ENCODE measurements at regions not wholly inside any gene's neighbourhood (a gene's known extent, or its start where the extent isn't known, plus 50 kb on each side); places are given as distances from the start of the nearest gene placed in this dataset.

- intact Hi-C loops (cut with DNase I) = no loop called here
- DNase-seq = no peak
- H3K4me3 ChIP-seq = no peak overlapping the region
- TF ChIP-seq POLR2A (IDR thresholded peaks at IDR 0.05) = no peak
- no peak for TF ChIP-seq EP300 (IDR thresholded peaks at IDR 0.05)
- TF ChIP-seq CTCF (IDR thresholded peaks at IDR 0.05) = no peak
- no peak for TF ChIP-seq POLR2AphosphoS5 (IDR thresholded peaks at IDR 0.05)
- H3K27me3 ChIP-seq = no peaks in the 10 kb centered on the region
- H3K4me1 ChIP-seq = no peaks in the 10 kb centered on the region
- no peaks in the 10 kb centered on the region for H3K36me3 ChIP-seq
- 91 to 92% methylated on average over 9 of the region's 9 CpGs for WGBS, 2 donors
- no peaks in the 10 kb centered on the region for H3K9me3 ChIP-seq
- H3K27ac ChIP-seq = no peak overlapping the region
Measured at GRCh38 chr10:126846469-126846868, 58.8 kb upstream of the DOCK1 start.

GRCh38 chr10:126846959-126847358 is 58.3 kb upstream of the DOCK1 start:
- H3K27ac ChIP-seq = no peak overlapping the region
- no peaks in the 10 kb centered on the region for H3K36me3 ChIP-seq
- H3K9me3 ChIP-seq = no peaks in the 10 kb centered on the region
- H3K4me3 ChIP-seq = no peak overlapping the region
- intact Hi-C loops (cut with DNase I) = no loop called here
- TF ChIP-seq POLR2AphosphoS5 (IDR thresholded peaks at IDR 0.05) = no peak
- TF ChIP-seq POLR2A (IDR thresholded peaks at IDR 0.05) = no peak
- no peak for TF ChIP-seq EP300 (IDR thresholded peaks at IDR 0.05)
- H3K27me3 ChIP-seq = no peaks in the 10 kb centered on the region
- H3K4me1 ChIP-seq = no peaks in the 10 kb centered on the region
- WGBS, 2 donors = 91 to 95% methylated on average over 2 of the region's 2 CpGs
- no peak for DNase-seq

- intact Hi-C loops (cut with DNase I) = no loop called here
Measured at GRCh38 chr10:126847666-126848065, 57.6 kb upstream of the DOCK1 start.

GRCh38 chr10:126849646-126850045 is 55.6 kb upstream of the DOCK1 start:
- H3K4me1 ChIP-seq = no peaks in the 10 kb centered on the region
- H3K9me3 ChIP-seq = no peaks in the 10 kb centered on the region
- TF ChIP-seq EP300 (IDR thresholded peaks at IDR 0.05) = no peak
- TF ChIP-seq POLR2A (IDR thresholded peaks at IDR 0.05) = no peak
- no peak for TF ChIP-seq POLR2AphosphoS5 (IDR thresholded peaks at IDR 0.05)
- TF ChIP-seq CTCF (IDR thresholded peaks at IDR 0.05) = no peak
- no peak overlapping the region for H3K4me3 ChIP-seq
- H3K36me3 ChIP-seq = no peaks in the 10 kb centered on the region
- intact Hi-C loops (cut with DNase I) = no loop called here
- 93 to 95% methylated on average over 3 of the region's 3 CpGs for WGBS, 2 donors
- no peaks in the 10 kb centered on the region for H3K27me3 ChIP-seq
- DNase-seq = no peak
- H3K27ac ChIP-seq = no peak overlapping the region

More at GRCh38 chr10:126847666-126848065, 57.6 kb upstream of the DOCK1 start:
- no peak for TF ChIP-seq POLR2AphosphoS5 (IDR thresholded peaks at IDR 0.05)
- no peak for TF ChIP-seq EP300 (IDR thresholded peaks at IDR 0.05)
- TF ChIP-seq POLR2A (IDR thresholded peaks at IDR 0.05) = no peak
- TF ChIP-seq CTCF (IDR thresholded peaks at IDR 0.05) = no peak
- H3K4me3 ChIP-seq = no peak overlapping the region
- no peaks in the 10 kb centered on the region for H3K4me1 ChIP-seq
- no peaks in the 10 kb centered on the region for H3K9me3 ChIP-seq
- 90 to 93% methylated on average over 7 of the region's 7 CpGs for WGBS, 2 donors
- H3K27me3 ChIP-seq = no peaks in the 10 kb centered on the region
- no peak for DNase-seq
- H3K36me3 ChIP-seq = no peaks in the 10 kb centered on the region
- no peak overlapping the region for H3K27ac ChIP-seq

- WGBS, 2 donors = 89 to 90% methylated on average over 7 of the region's 7 CpGs
- Histone ChIP-seq H3K9me3 (peaks cover 0 to 2% (median 0%) of the 10 kb centered on the region in 4 donors), H3K36me3 (no peaks in the 10 kb centered on the region), H3K27ac (no peak overlapping the region), H3K27me3 (no peaks in the 10 kb centered on the region), H3K4me3 (no peak overlapping the region), H3K4me1 (no peaks in the 10 kb centered on the region)
- TF ChIP-seq POLR2A (IDR thresholded peaks at IDR 0.05) (no peak), POLR2AphosphoS5 (IDR thresholded peaks at IDR 0.05) (no peak), CTCF (IDR thresholded peaks at IDR 0.05) (no peak), EP300 (IDR thresholded peaks at IDR 0.05) (no peak)
- intact Hi-C loops (cut with DNase I) = no loop called here
- DNase-seq = no peak
Measured at GRCh38 chr10:126851414-126852108, 53.7 kb upstream of the DOCK1 start.
